SK-N-SH (cell line): ENCODE measurements at regions not wholly inside any gene's neighbourhood (a gene's known extent, or its start where the extent isn't known, plus 50 kb on each side); places are given as distances from the start of the nearest gene placed in this dataset.

Experiments used
- CTCF ChIA-PET: fragments of 300-600, 350-600 bp; formaldehyde crosslinking; extraction: SDS; loops from one replicate; lab custom pipeline; 2021; lab: Yijun Ruan, JAX
- POLR2A ChIA-PET: fragments of 350-600 bp; sonication (Branson Sonifier 250); formaldehyde crosslinking; extraction: SDS; loops from one replicate; lab custom pipeline; 2020; ENCODE audit warnings: antibody characterized with exemption, inconsistent platforms; lab: Yijun Ruan, JAX
- DNase-seq: peaks from one replicate; pipeline ENCODE4 v3.0.0; 2012
- H2AFZ ChIP-seq: fragments of 200-600 bp; sonication (generic); 2 replicates; pipeline ENCODE4 v1.8.1; 2016; ENCODE audit warnings: antibody characterized with exemption, mild to moderate bottlenecking, low read depth
- H3F3A ChIP-seq: fragments of 200-600 bp; sonication (generic); replicated peaks from 2 replicates; pipeline ENCODE3; 2016; ENCODE audit warnings: antibody characterized with exemption, mild to moderate bottlenecking; ENCODE audit not compliant: insufficient read depth
- H3K27ac ChIP-seq, 2 experiments: fragments of 200-500 bp in 1 of 2; fragments of 200-600 bp in 1 of 2; sonication (Bioruptor generic) in 1 of 2; sonication (generic), shearing (Covaris generic) in 1 of 2; 2 replicates each; pipeline versions ENCODE4 v1.5.1 to v1.6.1; 2014 to 2016; ENCODE audit warnings: low read depth in 2 of 2, inconsistent platforms in 1 of 2, low read length in 1 of 2, mild to moderate bottlenecking in 1 of 2, mixed read lengths in 1 of 2
- H3K27me3 ChIP-seq: fragments of 200-600 bp; sonication (generic), shearing (Covaris generic); 2 replicates; pipeline ENCODE4 v1.6.1; 2016; ENCODE audit warnings: mixed run types; ENCODE audit not compliant: insufficient read depth
- H3K36me3 ChIP-seq, 2 experiments: fragments of 200-500 bp in 1 of 2; fragments of 200-600 bp in 1 of 2; sonication (Bioruptor generic) in 1 of 2; sonication (generic) in 1 of 2; replicated peaks in 1 of 2; 2 replicates each; pipeline versions ENCODE3 to v1.5.1; 2014 to 2016; ENCODE audit warnings: low read length in 1 of 2, mild to moderate bottlenecking in 1 of 2; ENCODE audit not compliant: insufficient read depth in 2 of 2, control insufficient read depth in 1 of 2
- H3K4me1 ChIP-seq, 2 experiments: fragments of 200-500 bp in 1 of 2; fragments of 200-600 bp in 1 of 2; sonication (Bioruptor generic) in 1 of 2; sonication (generic), shearing (Covaris generic) in 1 of 2; 2 replicates each; pipeline versions ENCODE4 v1.5.1 to v1.6.1; 2014 to 2016; ENCODE audit warnings: low read depth in 1 of 2, low read length in 1 of 2, mixed run types in 1 of 2; ENCODE audit not compliant: insufficient read depth in 2 of 2, control insufficient read depth in 1 of 2
- H3K4me2 ChIP-seq: fragments of 200-600 bp; sonication (generic), shearing (Covaris generic); 2 replicates; pipeline ENCODE4 v1.6.1; 2017; ENCODE audit warnings: mixed run types
- H3K4me3 ChIP-seq, 2 experiments: fragments of 200-500 bp in 1 of 2; fragments of 200-600 bp in 1 of 2; sonication (Bioruptor generic) in 1 of 2; sonication (generic), shearing (Covaris generic) in 1 of 2; 2 replicates each; pipeline versions ENCODE4 v1.5.1 to v1.8.1; 2014 to 2016; ENCODE audit warnings: low read depth in 2 of 2, inconsistent platforms in 1 of 2, low read length in 1 of 2, mild to moderate bottlenecking in 1 of 2, mixed read lengths in 1 of 2, moderate library complexity in 1 of 2
- H3K79me2 ChIP-seq: fragments of 200-600 bp; sonication (generic); 2 replicates; pipeline ENCODE4 v1.8.1; 2017; ENCODE audit warnings: mild to moderate bottlenecking; ENCODE audit not compliant: insufficient read depth
- H3K9ac ChIP-seq: fragments of 200-600 bp; sonication (generic); 2 replicates; pipeline ENCODE4 v1.6.1; 2017; ENCODE audit warnings: mixed run types
- H3K9me2 ChIP-seq: fragments of 200-600 bp; sonication (generic); 2 replicates; pipeline ENCODE4 v1.6.1; 2017; ENCODE audit warnings: mixed run types
- H3K9me3 ChIP-seq: fragments of 200-600 bp; sonication (generic); 2 replicates; pipeline ENCODE4 v1.6.1; 2017; ENCODE audit warnings: mixed run types, mild to moderate bottlenecking, moderate library complexity
- H4K20me1 ChIP-seq: fragments of 200-600 bp; sonication (generic); 2 replicates; pipeline ENCODE4 v1.6.1; 2017; ENCODE audit warnings: mild to moderate bottlenecking, mixed run types; ENCODE audit not compliant: insufficient read depth
- CHD2 ChIP-seq: fragments of 150-350 bp; IDR thresholded peaks from 2 replicates; pipeline ENCODE4 v1.6.1; 2018; ENCODE audit warnings: low read length; ENCODE audit not compliant: partially characterized antibody
- EP300 ChIP-seq, 2 experiments: IDR thresholded peaks; 2 replicates each; pipeline versions ENCODE4 v1.4.0 to v1.6.1; 2012; ENCODE audit warnings: borderline replicate concordance in 1 of 2, low read depth in 1 of 2, low read length in 1 of 2
- FOXJ3 ChIP-seq: sonication (generic); formaldehyde crosslinking; IDR thresholded peaks from 2 replicates; pipeline ENCODE4 v1.5.1; 2020; ENCODE audit warnings: mild to moderate bottlenecking, missing genetic modification reagents
- GABPA ChIP-seq: IDR thresholded peaks from 2 replicates; pipeline ENCODE4 v1.4.0; 2012; ENCODE audit warnings: low read depth, mild to moderate bottlenecking
- MAX ChIP-seq: IDR thresholded peaks from 2 replicates; pipeline ENCODE4 v1.4.0; 2012; ENCODE audit warnings: low read depth
- MXI1 ChIP-seq: IDR thresholded peaks from 2 replicates; pipeline ENCODE4 v1.6.1; 2012; ENCODE audit warnings: mild to moderate bottlenecking, low read depth, low read length, improper control_type of control experiment
- NRF1 ChIP-seq: IDR thresholded peaks from 2 replicates; pipeline ENCODE4 v1.6.1; 2012; ENCODE audit warnings: low read depth, mild to moderate bottlenecking, low read length
- PBX3 ChIP-seq: IDR thresholded peaks from 2 replicates; pipeline ENCODE4; 2012
- RAD21 ChIP-seq: IDR thresholded peaks from 2 replicates; pipeline ENCODE4 v1.6.1; 2012; ENCODE audit warnings: mild to moderate bottlenecking, low read length
- RCOR1 ChIP-seq: fragments of 150-350 bp; IDR thresholded peaks from 2 replicates; pipeline ENCODE4 v1.6.1; 2017; ENCODE audit warnings: antibody characterized with exemption, low read length
- RFX5 ChIP-seq: IDR thresholded peaks from 2 replicates; pipeline ENCODE4 v1.6.1; 2012; ENCODE audit warnings: mild to moderate bottlenecking, improper control_type of control experiment, low read length
- SMC3 ChIP-seq: IDR thresholded peaks from 2 replicates; pipeline ENCODE4 v1.6.1; 2012; ENCODE audit warnings: low read depth, low read length, improper control_type of control experiment
- TEAD4 ChIP-seq: IDR thresholded peaks from 2 replicates; pipeline ENCODE4 v1.4.0; 2012; ENCODE audit warnings: mild to moderate bottlenecking, borderline replicate concordance; ENCODE audit not compliant: insufficient read depth
- WGBS: methylation state at CpG from one replicate; pipeline ENCODE4 v1.1.6; 2017; ENCODE audit warnings: low lambda C conversion rate; 5-methylcytosine and 5-hydroxymethylcytosine counted together
- TF ChIP-seq, protein P1 (sequence below): fragments of 200-600 bp; sonication (generic); IDR thresholded peaks from 2 replicates; pipeline ENCODE4 v1.6.1; 2017; ENCODE audit warnings: antibody characterized with exemption, mild to moderate bottlenecking, moderate library complexity

GRCh38 chr1:93814059-93814794 lies 64.8 kb downstream of the DNTTIP2 start:
- no peak overlapping the region for H3K4me2 ChIP-seq
- CTCF ChIA-PET = interaction anchor here (0.5 to 14.5 kb wide), 87 partner anchors 9 to 510 kb away, joined by 3 to 591 read pairs (median 5); partner anchors contain the start of genes BCAR3 and FNBP1L
- peaks cover 34% of the 10 kb centered on the region for H3F3A ChIP-seq
- H3K9me2 ChIP-seq = no peaks in the 10 kb centered on the region
- TF ChIP-seq MAX = peak; percentile 93
- TF ChIP-seq NRF1 = peak; percentile 33; the same call in 1 of the 2 replicates
- peak; percentile 44; the same call in 1 of the 2 replicates for TF ChIP-seq RFX5
- TF ChIP-seq, protein P1, sequence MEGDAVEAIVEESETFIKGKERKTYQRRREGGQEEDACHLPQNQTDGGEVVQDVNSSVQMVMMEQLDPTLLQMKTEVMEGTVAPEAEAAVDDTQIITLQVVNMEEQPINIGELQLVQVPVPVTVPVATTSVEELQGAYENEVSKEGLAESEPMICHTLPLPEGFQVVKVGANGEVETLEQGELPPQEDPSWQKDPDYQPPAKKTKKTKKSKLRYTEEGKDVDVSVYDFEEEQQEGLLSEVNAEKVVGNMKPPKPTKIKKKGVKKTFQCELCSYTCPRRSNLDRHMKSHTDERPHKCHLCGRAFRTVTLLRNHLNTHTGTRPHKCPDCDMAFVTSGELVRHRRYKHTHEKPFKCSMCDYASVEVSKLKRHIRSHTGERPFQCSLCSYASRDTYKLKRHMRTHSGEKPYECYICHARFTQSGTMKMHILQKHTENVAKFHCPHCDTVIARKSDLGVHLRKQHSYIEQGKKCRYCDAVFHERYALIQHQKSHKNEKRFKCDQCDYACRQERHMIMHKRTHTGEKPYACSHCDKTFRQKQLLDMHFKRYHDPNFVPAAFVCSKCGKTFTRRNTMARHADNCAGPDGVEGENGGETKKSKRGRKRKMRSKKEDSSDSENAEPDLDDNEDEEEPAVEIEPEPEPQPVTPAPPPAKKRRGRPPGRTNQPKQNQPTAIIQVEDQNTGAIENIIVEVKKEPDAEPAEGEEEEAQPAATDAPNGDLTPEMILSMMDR = peak; percentile 99
- TF ChIP-seq GABPA = no peak
- TF ChIP-seq RCOR1 = peak; percentile 49
- peak; percentile 77; the same call in 1 of the 2 replicates for TF ChIP-seq MXI1
- TF ChIP-seq EP300 (IDR thresholded peaks at IDR 0.05; ENCODE audit: borderline replicate concordance in 1 of 2, low read depth in 1 of 2, low read length in 1 of 2) = peak in 1 of 2 experiments; percentile 51; a peak in 1 of 4 replicates
- TF ChIP-seq TEAD4 = no peak
- peak; percentile 100 for TF ChIP-seq RAD21
- TF ChIP-seq SMC3 = peak; percentile 100
- peak; percentile 24; the same call in 1 of the 2 replicates for TF ChIP-seq PBX3
- no peak for TF ChIP-seq FOXJ3 (CRISPR knock-in tag)
- peak; percentile 61 for TF ChIP-seq CHD2
- DNase-seq = peak; percentile 61
- POLR2A ChIA-PET = interaction anchor here (1.2 to 1.6 kb wide), 2 partner anchors 32 to 65 kb away, joined by 3 to 6 read pairs; partner anchors contain the start of gene DNTTIP2
- H3K36me3 ChIP-seq = no peaks in the 10 kb centered on the region
- no peak overlapping the region; a peak in 1 of 4 replicates for H3K4me3 ChIP-seq
- H3K4me1 ChIP-seq = peaks cover 38 to 45% of the 10 kb centered on the region in 2 experiments
- no peak overlapping the region for H2AFZ ChIP-seq
- H3K9ac ChIP-seq = peak overlapping the region; percentile 14; the same call in 1 of the 2 replicates
- 58% methylated on average over 6 of the region's 7 CpGs for WGBS
- no peaks in the 10 kb centered on the region for H3K27me3 ChIP-seq
- no peaks in the 10 kb centered on the region for H3K9me3 ChIP-seq
- peak overlapping the region; percentile 66 to 95 for H3K27ac ChIP-seq
- no peaks in the 10 kb centered on the region for H3K79me2 ChIP-seq
- H4K20me1 ChIP-seq = no peaks in the 10 kb centered on the region
